NB4 (cell line): ENCODE measurements at regions not wholly inside any gene's neighbourhood (a gene's known extent, or its start where the extent isn't known, plus 50 kb on each side); places are given as distances from the start of the nearest gene placed in this dataset.

Experiments
- POLR2A ChIP-seq: IDR thresholded peaks from 2 replicates; pipeline ENCODE4 v1.6.1; 2011; ENCODE audit warnings: mild to moderate bottlenecking; ENCODE audit not compliant: insufficient read length; ENCODE audit errors: extremely low read depth
- TF ChIP-seq, protein P1 (sequence below): IDR thresholded peaks from one replicate; pipeline ENCODE4 v1.5.1; 2012; ENCODE audit warnings: low read depth, low read length
- TF ChIP-seq, protein P2 (sequence below): IDR thresholded peaks from 2 replicates; pipeline ENCODE4 v1.6.1; 2011; ENCODE audit warnings: low read depth, low read length

DNA sequence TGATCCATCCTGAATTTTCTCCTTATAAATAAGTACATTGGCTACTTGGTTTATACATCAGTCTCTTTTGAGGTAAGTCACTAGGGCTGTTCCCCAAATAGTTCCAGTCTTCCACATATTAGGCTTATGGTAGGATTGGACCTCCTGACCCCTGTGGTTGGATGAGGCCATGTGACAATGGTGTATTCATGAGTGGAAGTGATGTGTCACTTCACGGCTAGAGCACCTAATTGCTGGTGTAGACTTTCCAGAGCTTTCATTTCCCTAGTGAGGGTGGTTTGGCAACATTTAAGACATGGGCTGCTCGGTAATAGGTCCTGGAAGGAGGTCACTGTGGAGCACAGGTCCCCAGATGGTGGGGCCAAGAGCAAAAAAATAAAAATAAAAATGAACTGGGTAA lies 141.2 kb upstream of the ABCB5 start:
- TF ChIP-seq, protein P1, sequence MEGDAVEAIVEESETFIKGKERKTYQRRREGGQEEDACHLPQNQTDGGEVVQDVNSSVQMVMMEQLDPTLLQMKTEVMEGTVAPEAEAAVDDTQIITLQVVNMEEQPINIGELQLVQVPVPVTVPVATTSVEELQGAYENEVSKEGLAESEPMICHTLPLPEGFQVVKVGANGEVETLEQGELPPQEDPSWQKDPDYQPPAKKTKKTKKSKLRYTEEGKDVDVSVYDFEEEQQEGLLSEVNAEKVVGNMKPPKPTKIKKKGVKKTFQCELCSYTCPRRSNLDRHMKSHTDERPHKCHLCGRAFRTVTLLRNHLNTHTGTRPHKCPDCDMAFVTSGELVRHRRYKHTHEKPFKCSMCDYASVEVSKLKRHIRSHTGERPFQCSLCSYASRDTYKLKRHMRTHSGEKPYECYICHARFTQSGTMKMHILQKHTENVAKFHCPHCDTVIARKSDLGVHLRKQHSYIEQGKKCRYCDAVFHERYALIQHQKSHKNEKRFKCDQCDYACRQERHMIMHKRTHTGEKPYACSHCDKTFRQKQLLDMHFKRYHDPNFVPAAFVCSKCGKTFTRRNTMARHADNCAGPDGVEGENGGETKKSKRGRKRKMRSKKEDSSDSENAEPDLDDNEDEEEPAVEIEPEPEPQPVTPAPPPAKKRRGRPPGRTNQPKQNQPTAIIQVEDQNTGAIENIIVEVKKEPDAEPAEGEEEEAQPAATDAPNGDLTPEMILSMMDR, result no peak
- TF ChIP-seq, protein P2, sequence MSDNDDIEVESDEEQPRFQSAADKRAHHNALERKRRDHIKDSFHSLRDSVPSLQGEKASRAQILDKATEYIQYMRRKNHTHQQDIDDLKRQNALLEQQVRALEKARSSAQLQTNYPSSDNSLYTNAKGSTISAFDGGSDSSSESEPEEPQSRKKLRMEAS, result no peak
- no peak for TF ChIP-seq POLR2A
